Smooth muscle cell (in vitro differentiated cells): ENCODE measurements at regions not wholly inside any gene's neighbourhood (a gene's known extent, or its start where the extent isn't known, plus 50 kb on each side); places are given as distances from the start of the nearest gene placed in this dataset.

ENCODE experiments used
- DNase-seq: peaks from one replicate; lab custom pipeline; 2025; ENCODE audit not compliant: unreplicated experiment; lab: John Stamatoyannopoulos, UW
- H2AFZ ChIP-seq: fragments of 200-600 bp; sonication (generic); 2 replicates; pipeline ENCODE4 v1.6.0; 2016; ENCODE audit warnings: antibody characterized with exemption, low read depth, mild to moderate bottlenecking
- H3F3A ChIP-seq: fragments of 200-600 bp; sonication (generic); 2 replicates; pipeline ENCODE4 v1.6.0; 2017; ENCODE audit warnings: antibody characterized with exemption, low read depth
- H3K27ac ChIP-seq: fragments of 200-600 bp; sonication (generic); 2 replicates; pipeline ENCODE4 v1.5.1; 2016; ENCODE audit warnings: low read depth, mild to moderate bottlenecking
- H3K27me3 ChIP-seq: fragments of 200-600 bp; sonication (generic); 2 replicates; pipeline ENCODE4 v1.6.1; 2016; ENCODE audit warnings: low read depth, mild to moderate bottlenecking
- H3K36me3 ChIP-seq: fragments of 200-600 bp; sonication (generic); 2 replicates; pipeline ENCODE4 v1.5.1; 2016; ENCODE audit warnings: low read depth
- H3K4me1 ChIP-seq: fragments of 200-600 bp; sonication (generic); 2 replicates; pipeline ENCODE4 v1.5.1; 2016; ENCODE audit warnings: low read depth
- H3K4me2 ChIP-seq: fragments of 200-600 bp; sonication (generic); 2 replicates; pipeline ENCODE4 v1.6.0; 2016; ENCODE audit warnings: mild to moderate bottlenecking
- H3K4me3 ChIP-seq: fragments of 200-600 bp; sonication (generic); 2 replicates; pipeline ENCODE4 v1.5.1; 2016; ENCODE audit warnings: mild to moderate bottlenecking
- H3K79me2 ChIP-seq: fragments of 200-600 bp; sonication (generic); 2 replicates; pipeline ENCODE4 v1.6.0; 2016; ENCODE audit warnings: low read depth, mild to moderate bottlenecking
- H3K9ac ChIP-seq: fragments of 200-600 bp; sonication (generic); 2 replicates; pipeline ENCODE4 v1.6.0; 2016; ENCODE audit warnings: low read depth
- H3K9me3 ChIP-seq: fragments of 200-600 bp; sonication (generic); replicated peaks from 2 replicates; pipeline ENCODE4 v1.5.1; 2016; ENCODE audit warnings: low read depth
- H4K20me1 ChIP-seq: fragments of 200-600 bp; sonication (generic); 2 replicates; pipeline ENCODE4 v1.6.0; 2016; ENCODE audit warnings: low read depth
- WGBS: methylation state at CpG from one replicate; pipeline ENCODE4 v1.1.7; 2016; ENCODE audit warnings: low lambda C conversion rate; 5-methylcytosine and 5-hydroxymethylcytosine counted together
- TF ChIP-seq, protein P1 (sequence below): fragments of 200-600 bp; sonication (generic); IDR thresholded peaks from 2 replicates; pipeline ENCODE4 v1.5.1; 2017; ENCODE audit warnings: borderline replicate concordance, mild to moderate bottlenecking, antibody characterized with exemption; ENCODE audit not compliant: insufficient read depth, poor library complexity, severe bottlenecking

GRCh38 chr15:54917312-54917711 is 279.4 kb downstream of the RSL24D1 start:
- Histone ChIP-seq H3F3A (no peaks in the 10 kb centered on the region), H3K4me1 (no peaks in the 10 kb centered on the region), H3K27ac (no peak overlapping the region), H3K9me3 (peaks cover 4% of the 10 kb centered on the region), H3K4me2 (no peak overlapping the region), H3K36me3 (no peaks in the 10 kb centered on the region), H4K20me1 (no peaks in the 10 kb centered on the region), H3K27me3 (no peaks in the 10 kb centered on the region), H3K4me3 (no peak overlapping the region), H3K9ac (no peak overlapping the region), H2AFZ (no peak overlapping the region), H3K79me2 (no peaks in the 10 kb centered on the region)
- 53% methylated on average over 1 of the region's 1 CpG for WGBS
- no peak for DNase-seq
- TF ChIP-seq, protein P1, sequence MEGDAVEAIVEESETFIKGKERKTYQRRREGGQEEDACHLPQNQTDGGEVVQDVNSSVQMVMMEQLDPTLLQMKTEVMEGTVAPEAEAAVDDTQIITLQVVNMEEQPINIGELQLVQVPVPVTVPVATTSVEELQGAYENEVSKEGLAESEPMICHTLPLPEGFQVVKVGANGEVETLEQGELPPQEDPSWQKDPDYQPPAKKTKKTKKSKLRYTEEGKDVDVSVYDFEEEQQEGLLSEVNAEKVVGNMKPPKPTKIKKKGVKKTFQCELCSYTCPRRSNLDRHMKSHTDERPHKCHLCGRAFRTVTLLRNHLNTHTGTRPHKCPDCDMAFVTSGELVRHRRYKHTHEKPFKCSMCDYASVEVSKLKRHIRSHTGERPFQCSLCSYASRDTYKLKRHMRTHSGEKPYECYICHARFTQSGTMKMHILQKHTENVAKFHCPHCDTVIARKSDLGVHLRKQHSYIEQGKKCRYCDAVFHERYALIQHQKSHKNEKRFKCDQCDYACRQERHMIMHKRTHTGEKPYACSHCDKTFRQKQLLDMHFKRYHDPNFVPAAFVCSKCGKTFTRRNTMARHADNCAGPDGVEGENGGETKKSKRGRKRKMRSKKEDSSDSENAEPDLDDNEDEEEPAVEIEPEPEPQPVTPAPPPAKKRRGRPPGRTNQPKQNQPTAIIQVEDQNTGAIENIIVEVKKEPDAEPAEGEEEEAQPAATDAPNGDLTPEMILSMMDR = no peak

DNA sequence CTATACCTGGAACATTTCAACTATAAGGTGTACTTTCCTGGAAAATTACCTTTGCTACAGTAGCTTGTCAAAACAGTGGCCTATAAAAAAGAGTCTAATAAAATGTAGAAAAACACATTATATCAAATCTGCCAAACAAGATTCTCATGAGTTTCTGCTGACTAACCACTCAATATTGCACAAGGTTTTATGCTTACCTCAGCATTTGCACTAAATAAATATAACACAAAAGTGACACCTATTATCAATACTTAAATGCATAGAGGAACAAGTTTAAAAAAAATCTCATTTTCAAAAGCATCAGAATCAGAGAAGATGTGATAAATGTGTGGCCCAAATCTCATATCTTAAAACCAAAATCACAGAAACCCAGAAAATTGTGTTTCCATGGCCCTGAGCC is 281.4 kb downstream of the RSL24D1 start:
- TF ChIP-seq, protein P1 = no peak
- Histone ChIP-seq H3K79me2 (no peaks in the 10 kb centered on the region), H3K4me3 (no peak overlapping the region), H3F3A (no peaks in the 10 kb centered on the region), H3K4me1 (no peaks in the 10 kb centered on the region), H3K9me3 (peaks cover 13% of the 10 kb centered on the region), H4K20me1 (no peaks in the 10 kb centered on the region), H3K9ac (no peak overlapping the region), H2AFZ (no peak overlapping the region), H3K27me3 (no peaks in the 10 kb centered on the region), H3K27ac (no peak overlapping the region), H3K36me3 (no peaks in the 10 kb centered on the region), H3K4me2 (no peak overlapping the region)
- DNase-seq = no peak

DNA sequence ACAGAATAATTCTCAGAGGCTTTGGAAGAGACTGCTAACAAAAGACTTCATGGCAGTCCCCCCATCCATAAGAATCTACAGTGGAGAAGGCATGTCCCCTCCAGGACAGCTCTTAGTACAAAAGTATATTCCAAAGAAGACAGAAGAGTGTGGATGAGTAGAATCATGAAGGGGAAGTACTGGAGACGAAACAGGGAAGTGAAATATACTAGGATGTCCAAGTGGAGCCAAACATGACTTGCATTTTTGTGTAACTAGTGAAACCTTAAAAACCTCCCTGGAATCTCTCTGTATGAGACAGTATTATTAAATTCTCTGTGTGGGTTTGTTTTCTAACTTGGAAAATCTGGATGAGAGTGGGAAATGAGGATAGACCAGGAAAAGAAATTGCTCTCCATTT is 312.4 kb downstream of the RSL24D1 start:
- Histone ChIP-seq H3K79me2 (no peaks in the 10 kb centered on the region), H3K4me1 (no peaks in the 10 kb centered on the region), H3K36me3 (no peaks in the 10 kb centered on the region), H4K20me1 (no peaks in the 10 kb centered on the region), H2AFZ (no peak overlapping the region), H3K4me2 (no peak overlapping the region), H3K9me3 (peaks cover 2% of the 10 kb centered on the region), H3K27me3 (no peaks in the 10 kb centered on the region), H3K27ac (no peak overlapping the region), H3K4me3 (no peak overlapping the region), H3F3A (no peaks in the 10 kb centered on the region), H3K9ac (no peak overlapping the region)
- TF ChIP-seq, protein P1 = no peak
- DNase-seq = no peak
- WGBS = 0% methylated on average over 1 of the region's 1 CpG

- no peak overlapping the region for H2AFZ ChIP-seq
These were observed 336.8 kb downstream of the RSL24D1 start for GRCh38 chr15:54859982-54860381.

More at GRCh38 chr15:54859982-54860381, 336.8 kb downstream of the RSL24D1 start:
- TF ChIP-seq, protein P1 = no peak
- H3K27me3 ChIP-seq = no peaks in the 10 kb centered on the region
- H3K27ac ChIP-seq = no peak overlapping the region
- H3K4me3 ChIP-seq = no peak overlapping the region
- no peak for DNase-seq
- H3K79me2 ChIP-seq = no peaks in the 10 kb centered on the region
- no peaks in the 10 kb centered on the region for H3K36me3 ChIP-seq
- no peaks in the 10 kb centered on the region for H4K20me1 ChIP-seq
- no peaks in the 10 kb centered on the region for H3K4me1 ChIP-seq
- H3F3A ChIP-seq = no peaks in the 10 kb centered on the region
- peaks cover 11% of the 10 kb centered on the region for H3K9me3 ChIP-seq
- H3K4me2 ChIP-seq = no peak overlapping the region
- no peak overlapping the region for H3K9ac ChIP-seq
